Heart left ventricle (tissue), 16 donors: ENCODE measurements at regions not wholly inside any gene's neighbourhood (a gene's known extent, or its start where the extent isn't known, plus 50 kb on each side); places are given as distances from the start of the nearest gene placed in this dataset.
A peak's percentile ranks its signal among the peaks of the same experiment; 100 is the strongest.

ENCODE experiments used
- ATAC-seq, 4 donors: fragments of 200-7000 bp; cut with Tn5 transposase; one replicate each; pipeline ENCODE4 v1.9.1; 2020 to 2022; ENCODE audit warnings: moderate library complexity in 4 of 4, mild to moderate bottlenecking in 3 of 4, moderate number of reproducible peaks in 1 of 4
- DNase-seq, 5 donors: peaks; one replicate each; pipeline ENCODE4 v3.0.0-alpha.2; 2020
- H3K27ac ChIP-seq, 12 donors: fragments of 200-600 bp; sonication (generic) in 4 of 12; one replicate each; pipeline versions ENCODE4 v1.5.0 to v1.8.0; 2016 to 2022; ENCODE audit warnings: mild to moderate bottlenecking in 2 of 12
- H3K27me3 ChIP-seq, 9 donors: fragments of 200-600 bp; sonication (generic) in 2 of 9; one replicate each; pipeline versions ENCODE4 v1.5.1 to v1.8.0; 2016 to 2022; ENCODE audit warnings: mild to moderate bottlenecking in 3 of 9
- H3K36me3 ChIP-seq, 9 donors: fragments of 200-600 bp; sonication (generic) in 2 of 9; one replicate each; pipeline versions ENCODE4 v1.5.0 to v1.8.0; 2018 to 2022; ENCODE audit warnings: mild to moderate bottlenecking in 2 of 9
- H3K4me1 ChIP-seq, 12 donors: fragments of 200-600 bp; sonication (generic) in 4 of 12; one replicate each; pipeline versions ENCODE4 v1.5.0 to v1.8.0; 2016 to 2022; ENCODE audit warnings: mild to moderate bottlenecking in 3 of 12
- H3K4me3 ChIP-seq, 12 donors: fragments of 200-600 bp; sonication (generic) in 4 of 12; one replicate each; pipeline versions ENCODE4 v1.5.0 to v1.8.0; 2017 to 2022; ENCODE audit warnings: mild to moderate bottlenecking in 9 of 12, moderate library complexity in 4 of 12
- H3K9me3 ChIP-seq, 12 donors: fragments of 200-600 bp; sonication (generic) in 4 of 12; one replicate each; pipeline versions ENCODE4 v1.5.0 to v1.8.0; 2016 to 2022; ENCODE audit warnings: mild to moderate bottlenecking in 1 of 12
- CTCF ChIP-seq, 12 donors: fragments of 200-600 bp; sonication (generic) in 4 of 12; IDR thresholded peaks; one replicate each; pipeline versions ENCODE4 v1.5.0 to v1.8.0; 2018 to 2022; ENCODE audit warnings: antibody characterized with exemption in 12 of 12, mild to moderate bottlenecking in 5 of 12
- POLR2A ChIP-seq, 2 donors: fragments of 450-650 bp; IDR thresholded peaks; one replicate each; pipeline ENCODE4 v1.6.1; 2017; ENCODE audit warnings: antibody characterized with exemption in 2 of 2, mild to moderate bottlenecking in 2 of 2, moderate library complexity in 2 of 2
- WGBS, 4 donors: extraction: QIAGEN DNeasy Blood & Tissue Kit in 2 of 4; methylation state at CpG; one replicate each; pipeline versions ENCODE4 v1.1.5 to v1.1.7; 2013 to 2018; 5-methylcytosine and 5-hydroxymethylcytosine counted together
- intact Hi-C, 10 donors: fragments of 100-400 bp; cut with DNase I; formaldehyde crosslinking; loops; one replicate each; pipeline versions ENCODE4 v1.11.1 to v1.14.2; 2022
- donor health status: ischemic (EF 13 %, LVEDD 7.1; RV severe dilation, severe dysfunction).
- donor health status: healthy with polysubstance abuse.
- donor health status: DM: no; HTN: yes; CAD: no.
- donor health status: DM: no; HTN: no; CAD: no.
- donor health status: ischemic (EF 25% LVEDD 6.9; RV normal size, moderate dysfunction).
- donor health status: ischemic (EF 25% LVEDD 5.7; RV mildly dilated, moderate dysfunction).
- donor health status: healthy.
- donor health status: DM: yes; HTN: yes; CAD: no.
- donor health status: ischemic (EF 35%, LVEDD 5.7; RV mildly dilated, moderate dysfunction).
- donor health status: nonischemic (EF 11% LVEDD 7.7; RV severe dilation, severe dysfunction).
- donor health status: DM: yes; HTN: yes; CAD: no.
- donor health status: PGD.
- donor health status: ischemic (EF 29% LVEDD 5.4; RV normal size, mild dysfunction).
- donor health status: nonischemic (EF 23%, LVEDD 6.1; RV moderate dilation, normal function).

GRCh38 chr11:128279866-128280265 lies 307.5 kb downstream of the ETS1 start:
- H3K9me3 ChIP-seq: peaks cover 0 to 8% (median 0%) of the 10 kb centered on the region in 12 donors
- H3K4me3 ChIP-seq: no peak overlapping the region
- H3K36me3 ChIP-seq: no peaks in the 10 kb centered on the region
- WGBS, 4 donors: 78 to 94% (median 84%) methylated on average over 1 of the region's 1 CpG
- no peaks in the 10 kb centered on the region for H3K4me1 ChIP-seq
- intact Hi-C loops: loop anchor here in 3 of 10 donors (10.0 kb wide), 2 partner anchors 105 to 555 kb away; no protein-coding TSS in a partner anchor
- DNase-seq (no peak), ATAC-seq (no peak)
- TF ChIP-seq POLR2A (IDR thresholded peaks at IDR 0.05): no peak
- TF ChIP-seq CTCF (IDR thresholded peaks at IDR 0.05): no peak
- no peak overlapping the region for H3K27ac ChIP-seq
- H3K27me3 ChIP-seq: no peaks in the 10 kb centered on the region

- Histone ChIP-seq H3K36me3 (no peaks in the 10 kb centered on the region), H3K4me3 (no peak overlapping the region), H3K27me3 (no peaks in the 10 kb centered on the region), H3K27ac (no peak overlapping the region), H3K4me1 (peaks cover 0 to 17% (median 0%) of the 10 kb centered on the region in 12 donors), H3K9me3 (peaks cover 0 to 8% (median 0%) of the 10 kb centered on the region in 12 donors)
- intact Hi-C loops: no loop called here
- DNase-seq (no peak), ATAC-seq (no peak)
- 73 to 86% (median 83%) methylated on average over 2 of the region's 2 CpGs for WGBS, 4 donors
- no peak for TF ChIP-seq CTCF (IDR thresholded peaks at IDR 0.05)
- no peak for TF ChIP-seq POLR2A (IDR thresholded peaks at IDR 0.05)
These were observed 313.6 kb downstream of the ETS1 start for GRCh38 chr11:128273736-128274135.

GRCh38 chr11:128271401-128271800 lies 316.0 kb downstream of the ETS1 start:
- ATAC-seq: no peak
- 58 to 70% (median 68%) methylated on average over 1 of the region's 1 CpG for WGBS, 4 donors
- intact Hi-C loops: no loop called here

GRCh38 chr11:128269466-128269865 lies 317.9 kb downstream of the ETS1 start:
- no peak overlapping the region for H3K27ac ChIP-seq
- H3K9me3 ChIP-seq: no peaks in the 10 kb centered on the region
- DNase-seq (no peak), ATAC-seq (no peak)
- H3K4me3 ChIP-seq: no peak overlapping the region
- 95 to 99% (median 97%) methylated on average over 1 of the region's 1 CpG for WGBS, 4 donors
- TF ChIP-seq POLR2A (IDR thresholded peaks at IDR 0.05): no peak
- TF ChIP-seq CTCF (IDR thresholded peaks at IDR 0.05): no peak
- H3K4me1 ChIP-seq: peaks cover 0 to 17% (median 0%) of the 10 kb centered on the region in 12 donors
- no peaks in the 10 kb centered on the region for H3K27me3 ChIP-seq
- no peaks in the 10 kb centered on the region for H3K36me3 ChIP-seq
- intact Hi-C loops: no loop called here

More at GRCh38 chr11:128271401-128271800, 316.0 kb downstream of the ETS1 start:
- TF ChIP-seq POLR2A (IDR thresholded peaks at IDR 0.05) (no peak), CTCF (IDR thresholded peaks at IDR 0.05) (no peak)
- peaks cover 0 to 17% (median 0%) of the 10 kb centered on the region in 12 donors for H3K4me1 ChIP-seq
- no peaks in the 10 kb centered on the region for H3K36me3 ChIP-seq
- no peaks in the 10 kb centered on the region for H3K27me3 ChIP-seq
- H3K27ac ChIP-seq: peak overlapping the region in 1 of 12 donors; percentile 2
- H3K9me3 ChIP-seq: peaks cover 0 to 5% (median 0%) of the 10 kb centered on the region in 12 donors
- no peak for DNase-seq
- H3K4me3 ChIP-seq: no peak overlapping the region
